H9 (cell line): ENCODE measurements at regions not wholly inside any gene's neighbourhood (a gene's known extent, or its start where the extent isn't known, plus 50 kb on each side); places are given as distances from the start of the nearest gene placed in this dataset.

Experiments used
- DNase-seq: peaks from one replicate; pipeline ENCODE4 v3.0.0-alpha.2; 2017
- H2AFZ ChIP-seq: one replicate; pipeline ENCODE4 v1.6.1; 2013; ENCODE audit warnings: mild to moderate bottlenecking, low read length, control low read depth, moderate library complexity
- H2AK5ac ChIP-seq: 2 replicates; pipeline ENCODE4 v1.6.1; 2013; ENCODE audit warnings: low read length, control low read depth, mixed read lengths; ENCODE audit not compliant: insufficient read length
- H2BK120ac ChIP-seq: one replicate; pipeline ENCODE4 v1.6.1; 2013; ENCODE audit warnings: low read depth, mild to moderate bottlenecking, low read length, control low read depth, inconsistent platforms; ENCODE audit not compliant: poor library complexity, severe bottlenecking
- H2BK12ac ChIP-seq: 2 replicates; pipeline ENCODE4 v1.6.1; 2013; ENCODE audit warnings: low read length, control low read depth, mixed read lengths, low read depth; ENCODE audit not compliant: insufficient read length
- H2BK15ac ChIP-seq: 2 replicates; pipeline ENCODE4 v1.6.1; 2013; ENCODE audit warnings: low read depth, low read length, control low read depth
- H2BK20ac ChIP-seq: one replicate; pipeline ENCODE4 v1.6.1; 2013; ENCODE audit warnings: low read depth, mild to moderate bottlenecking, low read length, control low read depth, inconsistent platforms; ENCODE audit not compliant: poor library complexity, severe bottlenecking
- H2BK5ac ChIP-seq: 2 replicates; pipeline ENCODE4 v1.6.1; 2013; ENCODE audit warnings: low read length, control low read depth, mixed read lengths; ENCODE audit not compliant: insufficient read length
- H3K14ac ChIP-seq: 2 replicates; pipeline ENCODE4 v1.6.1; 2013; ENCODE audit warnings: low read length, control low read depth; ENCODE audit not compliant: insufficient read depth
- H3K18ac ChIP-seq: 2 replicates; pipeline ENCODE4 v1.6.1; 2013; ENCODE audit warnings: low read depth, mild to moderate bottlenecking, mixed read lengths, low read length, control low read depth; ENCODE audit not compliant: insufficient read length
- H3K23ac ChIP-seq: 2 replicates; pipeline ENCODE4 v1.6.1; 2013; ENCODE audit warnings: low read length, control low read depth, mixed read lengths, low read depth; ENCODE audit not compliant: insufficient read length
- H3K23me2 ChIP-seq: 2 replicates; pipeline ENCODE4 v1.6.1; 2013; ENCODE audit warnings: low read depth, mild to moderate bottlenecking, mixed read lengths, low read length, control low read depth; ENCODE audit not compliant: insufficient read length, poor library complexity, severe bottlenecking
- H3K27ac ChIP-seq: 2 replicates; pipeline ENCODE4 v1.5.1; 2013; ENCODE audit warnings: low read length, control low read depth, mixed read lengths, low read depth; ENCODE audit not compliant: insufficient read length
- H3K27me3 ChIP-seq: 2 replicates; pipeline ENCODE4 v1.6.1; 2013; ENCODE audit warnings: low read length, control low read depth, inconsistent platforms; ENCODE audit not compliant: insufficient read depth
- H3K4ac ChIP-seq: 2 replicates; pipeline ENCODE4 v1.6.1; 2013; ENCODE audit warnings: low read depth, mild to moderate bottlenecking, control low read depth, inconsistent platforms, low read length, moderate library complexity
- H3K4me1 ChIP-seq: 2 replicates; pipeline ENCODE4 v1.6.1; 2013; ENCODE audit warnings: low read length, control low read depth, inconsistent platforms; ENCODE audit not compliant: insufficient read depth
- H3K4me2 ChIP-seq: 2 replicates; pipeline ENCODE4 v1.6.1; 2013; ENCODE audit warnings: low read length, control low read depth, mixed read lengths; ENCODE audit not compliant: insufficient read length, insufficient read depth
- H3K56ac ChIP-seq: 2 replicates; pipeline ENCODE4 v1.6.1; 2013; ENCODE audit warnings: low read depth, mild to moderate bottlenecking, mixed read lengths, low read length, control low read depth; ENCODE audit not compliant: insufficient read length
- H3K79me1 ChIP-seq: 2 replicates; pipeline ENCODE4 v1.6.1; 2013; ENCODE audit warnings: low read depth, mild to moderate bottlenecking, moderate library complexity, low read length, control low read depth, inconsistent platforms; ENCODE audit not compliant: insufficient read depth, poor library complexity, severe bottlenecking
- H3K79me2 ChIP-seq: 2 replicates; pipeline ENCODE4 v1.6.1; 2013; ENCODE audit warnings: low read length, control low read depth, inconsistent platforms; ENCODE audit not compliant: insufficient read depth
- H3K9ac ChIP-seq: 2 replicates; pipeline ENCODE4 v1.6.1; 2013; ENCODE audit warnings: low read length, control low read depth, mixed read lengths; ENCODE audit not compliant: insufficient read length; ENCODE audit errors: extremely low read depth
- H3K9me3 ChIP-seq: one replicate; pipeline ENCODE4 v1.6.1; 2013; ENCODE audit warnings: low read depth, low read length, inconsistent platforms; ENCODE audit not compliant: control insufficient read depth
- H3T11ph ChIP-seq: one replicate; pipeline ENCODE4 v1.6.1; 2013; ENCODE audit warnings: mild to moderate bottlenecking, low read length, control low read depth, inconsistent platforms
- H4K20me1 ChIP-seq: one replicate; pipeline ENCODE4 v1.6.1; 2013; ENCODE audit not compliant: control insufficient read depth, insufficient read length, insufficient read depth
- H4K5ac ChIP-seq: 2 replicates; pipeline ENCODE4 v1.6.1; 2013; ENCODE audit warnings: low read depth, mild to moderate bottlenecking, mixed read lengths, low read length, control low read depth; ENCODE audit not compliant: insufficient read length
- H4K8ac ChIP-seq: replicated peaks from 2 replicates; pipeline ENCODE4 v1.6.1; 2013; ENCODE audit warnings: low read length, control low read depth, mixed read lengths, low read depth; ENCODE audit not compliant: insufficient read length
- H4K91ac ChIP-seq: 2 replicates; pipeline ENCODE4 v1.6.1; 2013; ENCODE audit warnings: low read depth, mild to moderate bottlenecking, moderate library complexity, mixed read lengths, low read length, control low read depth; ENCODE audit not compliant: insufficient read length
- H3K27ac Mint-ChIP-seq, 3 experiments: 2 replicates in 2 of 3; 3 replicates in 1 of 3; pipeline ENCODE4 v1.8.0; 2020 to 2021; ENCODE audit warnings: mixed read lengths in 3 of 3, mild to moderate bottlenecking in 1 of 3, moderate library complexity in 1 of 3
- H3K27me3 Mint-ChIP-seq: 2 replicates; pipeline ENCODE4 v1.8.0; 2021; ENCODE audit warnings: low read depth, mild to moderate bottlenecking, moderate library complexity, mixed read lengths
- H3K36me3 Mint-ChIP-seq, 3 experiments: 2 replicates in 2 of 3; 3 replicates in 1 of 3; pipeline ENCODE4 v1.8.0; 2020 to 2021; ENCODE audit warnings: low read depth in 3 of 3, mixed read lengths in 3 of 3; ENCODE audit not compliant: insufficient read depth in 1 of 3
- H3K4me1 Mint-ChIP-seq, 2 experiments: 2 replicates each; pipeline ENCODE4 v1.8.0; 2020; ENCODE audit warnings: mixed read lengths in 2 of 2
- H3K4me3 Mint-ChIP-seq, 2 experiments: 2 replicates in 1 of 2; 3 replicates in 1 of 2; pipeline ENCODE4 v1.8.0; 2020 to 2021; ENCODE audit warnings: mild to moderate bottlenecking in 2 of 2, mixed read lengths in 2 of 2, moderate library complexity in 1 of 2
- H3K9me3 Mint-ChIP-seq, 2 experiments: 2 replicates in 1 of 2; 3 replicates in 1 of 2; pipeline ENCODE4 v1.8.0; 2020; ENCODE audit warnings: mild to moderate bottlenecking in 2 of 2, mixed read lengths in 2 of 2, moderate library complexity in 1 of 2
- WGBS: extraction: QIAGEN DNeasy Blood & Tissue Kit; methylation state at CpG from one replicate; pipeline ENCODE4 v1.1.7; 2013; ENCODE audit warnings: missing lambda C conversion rate, low lambda C conversion rate, mixed read lengths; ENCODE audit not compliant: insufficient read length; ENCODE audit errors: extremely low coverage; 5-methylcytosine and 5-hydroxymethylcytosine counted together
- TF ChIP-seq, protein P1 (sequence below): fragments of 200-600 bp; sonication (generic); conservative IDR thresholded peaks from 3 replicates; pipeline ENCODE4 v1.8.0; 2021; ENCODE audit warnings: antibody characterized with exemption, mild to moderate bottlenecking

- Histone ChIP-seq H2BK120ac (no peak overlapping the region), H3K56ac (no peak overlapping the region), H3K27ac (no peak overlapping the region), H3K9ac (no peak overlapping the region), H2BK20ac (no peak overlapping the region), H3K23ac (no peak overlapping the region), H3T11ph (no peak overlapping the region), H4K8ac (no peak overlapping the region), H3K4me1 (no peaks in the 10 kb centered on the region), H3K9me3 (no peaks in the 10 kb centered on the region), H3K18ac (no peak overlapping the region), H4K20me1 (no peaks in the 10 kb centered on the region), H3K4me2 (no peak overlapping the region), H4K91ac (no peak overlapping the region), H2BK15ac (no peak overlapping the region), H2AK5ac (no peak overlapping the region), H3K27me3 (no peaks in the 10 kb centered on the region), H3K79me1 (no peaks in the 10 kb centered on the region), H3K79me2 (no peaks in the 10 kb centered on the region), H2BK5ac (no peak overlapping the region), H2AFZ (no peak overlapping the region), H3K14ac (no peak overlapping the region), H3K4ac (no peak overlapping the region), H4K5ac (no peak overlapping the region), H2BK12ac (no peak overlapping the region), H3K23me2 (no peaks in the 10 kb centered on the region)
- Mint-ChIP-seq H3K27ac (no peak overlapping the region), H3K4me1 (peaks cover 9 to 10% of the 10 kb centered on the region in 2 experiments), H3K36me3 (peaks cover 0 to 2% (median 0%) of the 10 kb centered on the region in 3 experiments; a peak in 1 of 7 replicates), H3K27me3 (no peaks in the 10 kb centered on the region), H3K4me3 (no peak overlapping the region), H3K9me3 (0 out of 5 replicates have a peak, but pooled peaks cover 0 to 2% of the 10 kb centered on the region in 2 experiments)
- TF ChIP-seq, protein P1, sequence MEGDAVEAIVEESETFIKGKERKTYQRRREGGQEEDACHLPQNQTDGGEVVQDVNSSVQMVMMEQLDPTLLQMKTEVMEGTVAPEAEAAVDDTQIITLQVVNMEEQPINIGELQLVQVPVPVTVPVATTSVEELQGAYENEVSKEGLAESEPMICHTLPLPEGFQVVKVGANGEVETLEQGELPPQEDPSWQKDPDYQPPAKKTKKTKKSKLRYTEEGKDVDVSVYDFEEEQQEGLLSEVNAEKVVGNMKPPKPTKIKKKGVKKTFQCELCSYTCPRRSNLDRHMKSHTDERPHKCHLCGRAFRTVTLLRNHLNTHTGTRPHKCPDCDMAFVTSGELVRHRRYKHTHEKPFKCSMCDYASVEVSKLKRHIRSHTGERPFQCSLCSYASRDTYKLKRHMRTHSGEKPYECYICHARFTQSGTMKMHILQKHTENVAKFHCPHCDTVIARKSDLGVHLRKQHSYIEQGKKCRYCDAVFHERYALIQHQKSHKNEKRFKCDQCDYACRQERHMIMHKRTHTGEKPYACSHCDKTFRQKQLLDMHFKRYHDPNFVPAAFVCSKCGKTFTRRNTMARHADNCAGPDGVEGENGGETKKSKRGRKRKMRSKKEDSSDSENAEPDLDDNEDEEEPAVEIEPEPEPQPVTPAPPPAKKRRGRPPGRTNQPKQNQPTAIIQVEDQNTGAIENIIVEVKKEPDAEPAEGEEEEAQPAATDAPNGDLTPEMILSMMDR: no peak
- no peak for DNase-seq
- WGBS: no CpG with 5 or more reads among the region's 1 CpG
Observed at GRCh38 chr13:83709426-83710132, 172.7 kb downstream of the SLITRK1 start.
